ACHN (cell line): ENCODE measurements at regions not wholly inside any gene's neighbourhood (a gene's known extent, or its start where the extent isn't known, plus 50 kb on each side); places are given as distances from the start of the nearest gene placed in this dataset.
"Not testable (repeated sequence)": the region's sequence is repeated elsewhere in the genome, so short reads cannot be mapped to it uniquely, and the experiment has no call there.

Source experiments
- DNase-seq: peaks from one replicate; pipeline ENCODE4 v3.0.0-alpha.2; 2015
- in situ Hi-C: cut with HindIII; loops from 2 replicates; pipeline ENCODE4 v1.10.0; 2017; ENCODE audit warnings: low sequenced_read_pairs, low pct_ligation_motif_present, low pct_unique_long_range_greater_than_20kb

DNA sequence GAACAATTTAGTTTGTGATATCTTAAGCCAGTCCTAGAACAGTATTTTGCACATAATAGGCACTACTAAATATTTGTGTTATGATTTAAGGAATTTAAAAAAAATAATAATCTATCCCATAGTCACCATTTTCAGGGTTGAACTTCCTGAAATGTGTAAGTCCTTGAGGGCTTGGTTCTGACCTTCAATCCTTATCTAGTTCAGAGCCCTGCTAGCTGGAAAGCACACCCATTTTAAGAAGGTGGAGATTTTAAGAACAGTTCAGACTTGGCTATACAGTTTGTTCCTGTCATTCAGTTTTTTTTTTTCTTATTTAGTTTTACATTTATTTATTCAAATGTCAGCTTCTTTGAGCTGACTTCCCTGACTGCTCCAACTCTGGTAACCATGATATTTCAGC lies 183.4 kb upstream of the MAGI2 start:
- in situ Hi-C loops: no loop called here
- no peak for DNase-seq

DNA sequence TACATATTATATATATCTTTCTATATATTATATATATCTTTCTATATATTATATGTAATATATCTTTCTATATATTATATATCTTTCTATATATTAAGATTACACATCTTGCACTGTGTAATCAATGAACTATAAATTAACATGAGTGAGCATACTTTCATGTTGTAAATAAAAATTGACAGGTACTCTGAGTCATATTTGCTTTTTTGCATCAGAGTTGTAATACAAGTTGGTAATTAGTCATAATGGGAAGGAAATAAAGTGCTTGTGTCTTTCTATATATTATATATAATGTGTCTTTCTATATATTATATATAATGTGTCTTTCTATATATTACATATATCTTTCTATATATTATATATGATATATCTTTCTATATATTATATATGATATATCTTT lies 172.5 kb upstream of the MAGI2 start:
- in situ Hi-C loops, DNase-seq: not testable (repeated sequence)

GRCh38 chr7:79624336-79624735 lies 170.9 kb upstream of the MAGI2 start:
- no peak for DNase-seq
- in situ Hi-C loops: no loop called here

DNA sequence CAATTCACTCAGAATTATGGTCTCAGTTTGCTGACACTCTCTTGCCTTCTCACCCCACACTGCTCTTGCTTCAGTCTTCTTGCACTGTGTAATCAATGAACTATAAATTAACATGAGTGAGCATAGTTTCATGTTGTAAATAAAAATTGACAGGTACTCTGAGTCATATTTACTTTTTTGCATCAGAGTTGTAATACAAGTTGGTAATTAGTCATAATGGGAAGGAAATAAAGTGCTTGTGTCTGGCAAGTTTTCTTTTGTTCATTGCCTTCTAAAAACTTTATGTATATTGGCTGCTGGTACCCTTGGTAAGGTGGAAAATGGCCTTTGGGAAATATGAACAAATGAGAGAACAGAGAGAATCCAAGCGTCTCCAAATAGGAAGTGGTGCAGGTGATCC lies 169.3 kb upstream of the MAGI2 start:
- no peak for DNase-seq
- in situ Hi-C loops: no loop called here

GRCh38 chr7:79620291-79620690 lies 166.8 kb upstream of the MAGI2 start:
- in situ Hi-C loops: no loop called here

GRCh38 chr7:79619216-79619615 lies 165.7 kb upstream of the MAGI2 start:
- DNase-seq: no peak
- in situ Hi-C loops: no loop called here

More at GRCh38 chr7:79620291-79620690, 166.8 kb upstream of the MAGI2 start:
- no peak for DNase-seq

DNA sequence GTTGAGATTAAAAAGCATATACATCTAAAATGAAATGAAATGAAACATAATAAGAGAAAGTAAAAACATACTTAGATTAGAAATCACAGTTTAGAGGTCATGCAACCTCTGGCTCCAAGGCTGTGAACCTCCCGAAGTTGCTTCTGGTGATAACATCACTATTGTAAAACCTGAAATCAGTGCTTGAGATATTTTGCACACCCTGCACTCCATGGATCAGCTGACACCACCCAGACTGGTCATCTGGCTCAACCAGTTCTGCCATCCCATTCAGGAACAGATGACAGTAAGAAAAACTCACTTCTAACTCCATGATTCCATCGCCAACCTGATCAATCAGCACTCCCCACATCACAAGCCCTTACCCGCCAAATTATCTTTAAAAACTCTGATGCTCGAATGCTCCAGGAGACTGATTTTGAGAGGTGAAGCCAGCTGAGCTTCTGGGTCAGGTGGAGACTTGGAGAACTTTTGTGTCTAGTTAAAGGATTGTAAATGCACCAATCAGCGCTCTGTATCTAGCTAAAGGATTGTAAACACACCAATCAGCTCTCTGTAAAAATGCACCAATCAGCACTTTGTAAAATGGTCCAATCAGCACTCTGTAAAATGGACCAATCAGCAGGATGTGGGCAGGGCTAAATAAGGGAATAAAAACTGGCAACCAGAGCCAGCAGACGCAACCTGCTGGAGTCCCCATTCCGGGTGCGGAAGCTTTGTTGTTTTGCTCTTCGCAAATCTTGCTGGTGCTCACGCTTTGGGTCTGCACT lies 162.6 kb upstream of the MAGI2 start:
- DNase-seq: no peak
- in situ Hi-C loops: no loop called here

DNA sequence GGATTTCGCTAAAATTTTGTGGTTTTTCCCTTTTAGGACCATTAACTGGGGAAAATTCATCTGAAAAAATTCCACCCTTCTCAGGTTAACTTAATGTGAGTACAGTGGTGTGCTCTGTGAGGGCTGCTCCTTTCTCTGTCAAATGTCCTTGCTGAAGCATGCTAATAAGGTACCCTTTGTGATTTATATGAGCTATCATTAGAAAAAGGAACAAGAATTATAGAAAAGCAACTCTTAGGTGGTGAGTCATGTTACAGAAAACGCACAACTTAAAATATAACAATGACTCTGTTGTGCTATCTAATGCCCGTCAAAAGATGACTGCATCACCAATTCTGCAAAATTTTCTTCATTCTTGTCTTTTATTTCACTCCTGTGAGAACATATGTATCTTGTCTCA lies 162.0 kb upstream of the MAGI2 start:
- in situ Hi-C loops: no loop called here
- no peak for DNase-seq

DNA sequence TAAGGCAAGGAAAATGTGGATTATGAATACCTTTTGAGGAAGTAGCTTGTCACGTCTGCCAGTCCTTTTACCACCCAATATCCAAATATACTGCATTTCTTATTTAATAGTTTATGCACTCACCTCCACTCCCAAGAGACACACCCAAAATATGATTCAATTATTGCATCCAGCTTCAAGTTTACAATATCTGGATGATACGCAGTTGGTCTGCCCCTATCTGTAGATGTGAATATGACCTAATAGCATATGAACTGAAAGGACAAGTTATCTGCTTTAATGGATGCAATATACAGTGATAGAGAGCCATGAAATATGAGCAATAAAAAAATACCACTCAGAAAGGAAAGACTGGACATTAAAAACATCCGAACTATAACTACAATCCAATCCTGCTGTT lies 159.4 kb upstream of the MAGI2 start:
- in situ Hi-C loops: no loop called here
- no peak for DNase-seq

DNA sequence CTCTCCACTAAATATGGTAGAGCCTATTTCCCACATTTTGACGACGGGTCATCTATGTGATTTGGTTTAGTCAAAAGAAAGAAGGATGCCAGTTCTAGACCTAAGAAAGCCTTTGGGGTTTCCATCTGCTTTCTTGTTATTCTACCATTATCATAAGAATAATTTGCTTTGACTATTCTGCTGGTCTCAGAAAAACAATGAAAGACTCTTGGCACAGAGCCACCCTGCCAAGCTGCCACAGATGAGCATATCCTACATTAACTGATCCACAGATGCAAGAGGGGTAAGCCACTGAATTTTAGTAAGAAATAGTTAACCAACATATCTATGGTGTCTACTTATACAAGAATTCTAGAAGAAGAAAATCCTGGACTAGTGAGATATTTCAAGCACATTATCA lies 158.6 kb upstream of the MAGI2 start:
- in situ Hi-C loops: no loop called here
- no peak for DNase-seq

GRCh38 chr7:79610748-79611304 lies 157.4 kb upstream of the MAGI2 start:
- no peak for DNase-seq
- in situ Hi-C loops: no loop called here

DNA sequence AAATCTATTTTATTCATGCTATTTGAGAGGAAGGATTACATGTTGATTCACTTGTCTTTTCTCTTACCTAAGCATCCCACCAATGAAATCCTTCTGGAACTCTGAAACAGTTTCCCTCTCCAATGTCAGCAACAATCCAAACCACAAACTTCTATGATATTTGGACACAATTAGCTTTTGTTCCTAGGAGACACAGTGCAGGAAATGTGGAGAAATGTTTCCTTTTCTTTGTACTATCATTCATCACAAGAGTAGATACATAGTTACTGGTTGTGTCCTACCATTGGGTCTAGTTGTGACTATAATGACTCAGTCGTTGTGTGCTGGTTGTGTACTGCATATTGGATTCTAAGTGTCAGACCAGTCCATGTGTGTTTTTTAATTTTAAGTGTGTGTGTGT lies 156.8 kb upstream of the MAGI2 start:
- in situ Hi-C loops: no loop called here
- no peak for DNase-seq

DNA sequence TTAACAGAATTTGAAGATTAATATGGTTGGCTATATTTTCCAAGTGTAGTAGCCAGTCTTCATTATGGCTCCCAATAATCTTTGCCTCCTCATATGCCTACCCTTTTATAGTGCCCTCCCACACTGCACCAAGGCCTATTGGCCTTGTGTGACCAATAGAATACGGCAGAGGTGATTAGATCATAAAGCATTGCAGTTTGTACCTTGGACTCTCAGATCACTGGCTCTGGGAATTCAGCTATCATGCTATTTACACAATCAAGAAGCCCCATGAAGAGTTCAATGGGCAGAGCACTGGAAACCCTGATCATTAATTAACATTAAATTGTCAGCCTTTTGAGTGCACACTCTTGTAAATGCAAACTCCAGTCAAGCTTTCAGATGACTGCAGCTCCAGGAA lies 154.5 kb upstream of the MAGI2 start:
- no peak for DNase-seq
- in situ Hi-C loops: no loop called here

GRCh38 chr7:79604841-79605240 lies 151.4 kb upstream of the MAGI2 start:
- no peak for DNase-seq
- in situ Hi-C loops: no loop called here

DNA sequence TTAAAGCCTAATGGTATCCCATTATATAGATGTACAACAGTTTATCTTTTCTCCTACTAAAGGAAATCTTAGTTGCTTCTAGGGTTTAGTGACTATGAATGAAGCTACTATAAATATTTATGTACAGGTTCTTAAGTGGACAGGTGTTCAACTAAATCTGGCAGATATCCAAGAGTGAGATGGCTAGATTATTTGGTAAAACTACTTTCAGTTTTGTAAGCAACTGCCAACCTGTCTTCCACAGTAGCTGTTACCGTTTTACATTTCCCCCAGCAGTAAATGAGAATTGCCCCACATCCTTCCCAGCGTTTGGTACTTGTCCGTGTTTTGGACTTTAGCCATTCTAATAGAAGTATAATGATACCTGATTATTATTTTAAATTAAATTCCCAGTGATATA lies 144.9 kb upstream of the MAGI2 start:
- no peak for DNase-seq
- in situ Hi-C loops: no loop called here

- DNase-seq, in situ Hi-C loops: not testable (repeated sequence)
These were observed 141.2 kb upstream of the MAGI2 start for GRCh38 chr7:79594671-79595070.

DNA sequence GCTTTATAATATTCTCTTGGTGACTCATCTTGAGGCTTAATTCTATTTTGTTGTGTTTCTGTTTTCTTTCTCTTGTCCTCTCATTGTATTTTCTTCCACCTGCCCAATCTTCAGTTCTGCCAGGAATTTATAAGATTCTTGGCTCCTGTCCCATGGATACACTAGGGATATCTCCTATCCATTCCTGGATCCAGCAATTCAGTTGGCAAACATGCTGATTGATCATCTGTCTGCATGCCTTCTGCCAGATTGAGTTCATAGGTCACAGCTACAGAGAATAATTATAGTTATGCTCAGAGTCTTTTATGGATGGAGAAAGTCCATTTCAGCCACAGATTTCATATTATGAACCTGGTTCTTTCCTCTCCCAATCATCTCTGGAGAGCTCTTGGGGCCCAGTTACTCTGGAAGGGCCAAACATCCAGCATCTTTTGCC lies 140.4 kb upstream of the MAGI2 start:
- in situ Hi-C loops: no loop called here

GRCh38 chr7:79590916-79591623 lies 137.6 kb upstream of the MAGI2 start:
- in situ Hi-C loops: no loop called here
- DNase-seq: no peak

More for the DNA sequence above, 140.4 kb upstream of the MAGI2 start:
- no peak for DNase-seq

DNA sequence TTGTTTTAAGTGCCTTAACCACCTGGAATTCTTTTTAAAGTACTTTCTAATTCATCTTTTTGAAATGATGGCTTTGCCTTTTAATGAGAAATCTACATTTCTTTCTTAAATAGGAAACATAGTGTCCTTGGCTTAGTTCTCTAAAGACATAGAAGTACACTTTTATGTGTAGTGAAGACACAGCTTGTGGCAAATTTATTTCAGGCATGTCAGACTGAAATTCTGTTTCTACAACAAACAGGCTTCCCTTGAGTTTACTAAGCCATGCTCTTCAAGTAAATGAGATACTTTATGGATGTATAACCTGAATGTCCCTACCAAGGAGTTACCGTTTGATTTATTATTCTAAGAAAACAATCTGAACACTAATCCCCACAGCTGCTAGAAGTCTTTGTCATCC lies 136.9 kb upstream of the MAGI2 start:
- DNase-seq: no peak
- in situ Hi-C loops: no loop called here

GRCh38 chr7:79570903-79571302 lies 117.4 kb upstream of the MAGI2 start:
- no peak for DNase-seq
- in situ Hi-C loops: no loop called here
